GM23338 (cell line): ENCODE measurements at regions not wholly inside any gene's neighbourhood (a gene's known extent, or its start where the extent isn't known, plus 50 kb on each side); places are given as distances from the start of the nearest gene placed in this dataset.

Experiments used
- ATAC-seq: fragments of 200-7000 bp; cut with Tn5 transposase; 3 replicates; pipeline ENCODE4 v1.9.1; 2020
- DNase-seq: peaks from one replicate; pipeline ENCODE4 v3.0.0-alpha.2; 2015; ENCODE audit warnings: low spot score
- H2AFZ ChIP-seq: fragments of 200-600 bp; sonication (generic); 2 replicates; pipeline ENCODE4 v1.8.0; 2016; ENCODE audit warnings: antibody characterized with exemption, mild to moderate bottlenecking, moderate library complexity
- H3F3A ChIP-seq: fragments of 200-600 bp; sonication (generic); replicated peaks from 2 replicates; pipeline ENCODE4 v1.8.0; 2017; ENCODE audit warnings: antibody characterized with exemption, mixed run types, low read depth
- H3K27ac ChIP-seq: fragments of 200-600 bp; sonication (generic); 2 replicates; pipeline ENCODE4 v1.6.1; 2016; ENCODE audit warnings: low read depth
- H3K27me3 ChIP-seq: fragments of 200-600 bp; sonication (generic); 2 replicates; pipeline ENCODE4 v1.8.0; 2016; ENCODE audit warnings: mild to moderate bottlenecking, mixed run types, moderate library complexity; ENCODE audit not compliant: insufficient read depth
- H3K36me3 ChIP-seq: fragments of 200-600 bp; sonication (generic); 2 replicates; pipeline ENCODE4 v1.8.0; 2016; ENCODE audit warnings: mild to moderate bottlenecking; ENCODE audit not compliant: insufficient read depth
- H3K4me1 ChIP-seq: fragments of 200-600 bp; sonication (generic); 2 replicates; pipeline ENCODE4 v1.8.0; 2016; ENCODE audit warnings: mild to moderate bottlenecking, moderate library complexity; ENCODE audit not compliant: insufficient read depth
- H3K4me2 ChIP-seq: fragments of 200-600 bp; sonication (generic); 2 replicates; pipeline ENCODE4 v1.7.1; 2017; ENCODE audit warnings: mixed run types
- H3K4me3 ChIP-seq: fragments of 200-600 bp; sonication (generic); 2 replicates; pipeline ENCODE4 v1.6.1; 2016; ENCODE audit warnings: mixed run types
- H3K79me2 ChIP-seq: fragments of 200-600 bp; sonication (generic); replicated peaks from 2 replicates; pipeline ENCODE4 v1.8.0; 2017; ENCODE audit warnings: mild to moderate bottlenecking; ENCODE audit not compliant: insufficient read depth
- H3K9me2 ChIP-seq: fragments of 200-600 bp; sonication (generic); 2 replicates; pipeline ENCODE4 v1.8.0; 2017; ENCODE audit not compliant: insufficient read depth
- H4K20me1 ChIP-seq: fragments of 200-600 bp; sonication (generic); replicated peaks from 2 replicates; pipeline ENCODE4 v1.8.0; 2017; ENCODE audit warnings: mild to moderate bottlenecking; ENCODE audit not compliant: insufficient read depth
- H3K27ac Mint-ChIP-seq: 2 replicates; pipeline ENCODE4 v1.8.0; 2020; ENCODE audit warnings: inconsistent platforms, mild to moderate bottlenecking, moderate library complexity, mixed read lengths
- H3K27me3 Mint-ChIP-seq: 3 replicates; pipeline ENCODE4 v1.8.0; 2022; ENCODE audit warnings: low read depth, mild to moderate bottlenecking, moderate library complexity, mixed read lengths, inconsistent platforms; ENCODE audit not compliant: insufficient read depth, poor library complexity
- H3K36me3 Mint-ChIP-seq: 3 replicates; pipeline ENCODE4 v1.8.0; 2021; ENCODE audit warnings: low read depth, mild to moderate bottlenecking, inconsistent platforms, moderate library complexity, mixed read lengths
- H3K4me1 Mint-ChIP-seq: 3 replicates; pipeline ENCODE4 v1.8.0; 2020; ENCODE audit warnings: mild to moderate bottlenecking, inconsistent platforms, mixed read lengths
- H3K4me3 Mint-ChIP-seq: 3 replicates; pipeline ENCODE4 v1.8.0; 2021; ENCODE audit warnings: moderate library complexity, mild to moderate bottlenecking, inconsistent platforms, mixed read lengths
- H3K9me3 Mint-ChIP-seq: 3 replicates; pipeline ENCODE4 v1.8.0; 2020; ENCODE audit warnings: moderate library complexity, mild to moderate bottlenecking, inconsistent platforms, mixed read lengths
- CREB1 ChIP-seq: fragments of 250-450 bp; sonication (Bioruptor Pico); IDR thresholded peaks from 2 replicates; pipeline ENCODE4 v1.5.0; 2020; ENCODE audit warnings: low read depth, mild to moderate bottlenecking, moderate library complexity
- CTCF ChIP-seq, 2 experiments: fragments of 200-600 bp in 1 of 2; sonication (generic) in 1 of 2; conservative IDR thresholded peaks; 2 replicates each; pipeline versions ENCODE4 v1.5.1 to v1.6.1; 2016 to 2017; ENCODE audit warnings: antibody characterized with exemption in 2 of 2, low read depth in 2 of 2, mild to moderate bottlenecking in 2 of 2, moderate library complexity in 1 of 2
- ETS1 ChIP-seq: IDR thresholded peaks from 2 replicates; pipeline ENCODE4 v1.6.1; 2016; ENCODE audit warnings: antibody characterized with exemption
- EZH2 ChIP-seq: fragments of 200-600 bp; sonication (generic); IDR thresholded peaks from one replicate; pipeline ENCODE4 v1.8.0; 2017; ENCODE audit warnings: antibody characterized with exemption, mild to moderate bottlenecking, low read depth; ENCODE audit not compliant: unreplicated experiment
- EZH2phosphoT487 ChIP-seq: fragments of 200-600 bp; sonication (generic); IDR thresholded peaks from one replicate; pipeline ENCODE4 v1.8.1; 2018; ENCODE audit warnings: antibody characterized with exemption; ENCODE audit not compliant: unreplicated experiment
- JUNB ChIP-seq: IDR thresholded peaks from one replicate; pipeline ENCODE4 v1.6.1; 2016; ENCODE audit warnings: antibody characterized with exemption; ENCODE audit not compliant: unreplicated experiment
- NANOG ChIP-seq: IDR thresholded peaks from 2 replicates; pipeline ENCODE4 v1.6.1; 2016; ENCODE audit warnings: antibody characterized with exemption, borderline replicate concordance
- POLR2AphosphoS5 ChIP-seq: IDR thresholded peaks from 2 replicates; pipeline ENCODE4 v1.6.1; 2016; ENCODE audit warnings: antibody characterized with exemption, low read depth
- REST ChIP-seq: IDR thresholded peaks from one replicate; pipeline ENCODE4 v1.6.1; 2018; ENCODE audit warnings: antibody characterized with exemption; ENCODE audit not compliant: unreplicated experiment
- STAT1 ChIP-seq: IDR thresholded peaks from one replicate; pipeline ENCODE4 v1.6.1; 2016; ENCODE audit warnings: antibody characterized with exemption; ENCODE audit not compliant: unreplicated experiment
- ZNF114 ChIP-seq: fragments of 250-450 bp; sonication (Bioruptor Pico); IDR thresholded peaks from 2 replicates; pipeline ENCODE4 v1.5.0; 2020; ENCODE audit warnings: mild to moderate bottlenecking, moderate library complexity
- ZNF331 ChIP-seq: fragments of 250-450 bp; sonication (Bioruptor Pico); IDR thresholded peaks from 2 replicates; pipeline ENCODE4 v1.5.0; 2020; ENCODE audit warnings: low read depth, mild to moderate bottlenecking, moderate library complexity
- ZNF462 ChIP-seq: fragments of 250-450 bp; sonication (Bioruptor Pico); IDR thresholded peaks from 2 replicates; pipeline ENCODE4 v1.5.0; 2020; ENCODE audit warnings: mild to moderate bottlenecking, moderate library complexity

DNA sequence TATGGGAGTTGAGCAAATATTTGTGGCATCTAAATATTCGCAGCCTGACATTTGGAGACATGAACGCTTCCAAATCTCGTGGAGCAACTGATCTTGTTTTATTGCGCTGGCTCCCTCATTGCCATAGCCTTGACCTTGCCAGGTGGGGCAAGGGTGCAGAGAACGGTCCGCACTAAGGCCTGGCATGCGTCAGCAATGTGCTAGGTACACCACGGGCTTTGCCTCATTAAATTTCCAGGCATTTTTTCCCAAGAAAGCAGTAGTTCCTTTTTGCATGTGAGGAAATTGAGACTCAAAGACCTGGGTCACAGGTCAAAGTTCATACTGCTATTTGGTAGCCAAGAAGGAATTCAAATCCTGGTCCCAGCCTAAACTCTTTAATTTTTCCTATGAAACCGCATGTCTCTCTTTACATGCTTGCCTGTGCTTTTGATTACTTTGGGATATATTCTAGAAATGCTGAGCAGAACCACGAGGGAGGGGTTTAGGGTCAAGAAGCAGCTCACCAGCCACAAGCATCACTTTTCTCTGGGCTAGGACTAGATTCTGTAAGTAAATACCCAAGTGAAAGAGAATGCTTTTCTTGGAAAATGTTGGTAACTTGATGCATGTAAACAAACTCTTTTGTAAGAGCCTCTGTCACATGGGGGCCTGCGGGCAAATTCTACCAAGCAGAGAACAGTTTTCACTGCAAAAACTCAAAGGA, 891.6 kb downstream of the VRK1 start:
- H3K4me1 Mint-ChIP-seq, result peaks cover 13% of the 10 kb centered on the region
- Histone ChIP-seq H3K36me3 (no peaks in the 10 kb centered on the region; the same call in 1 of the 2 replicates), H2AFZ (peak overlapping the region; percentile 66; the same call in 1 of the 2 replicates), H3F3A (no peaks in the 10 kb centered on the region), H3K4me1 (peaks cover 11% of the 10 kb centered on the region), H4K20me1 (no peaks in the 10 kb centered on the region), H3K4me3 (no peak overlapping the region), H3K79me2 (no peaks in the 10 kb centered on the region), H3K4me2 (no peak overlapping the region), H3K9me2 (peaks cover 9% of the 10 kb centered on the region), H3K27ac (no peak overlapping the region), H3K27me3 (no peaks in the 10 kb centered on the region)
- H3K4me3 Mint-ChIP-seq, result no peak overlapping the region
- peaks cover 4% of the 10 kb centered on the region; the same call in 2 of the 3 replicates for H3K9me3 Mint-ChIP-seq
- TF ChIP-seq REST (no peak), ZNF462 (no peak), STAT1 (no peak), JUNB (no peak), POLR2AphosphoS5 (no peak), CTCF (conservative IDR thresholded peaks at IDR 0.05; ENCODE audit: low read depth in 2 of 2) (no peak), ETS1 (no peak), ZNF331 (CRISPR knock-in tag) (no peak), ZNF114 (no peak), NANOG (no peak), EZH2 (no peak), EZH2phosphoT487 (no peak), CREB1 (CRISPR knock-in tag) (no peak)
- H3K36me3 Mint-ChIP-seq, result peaks cover 3% of the 10 kb centered on the region
- H3K27me3 Mint-ChIP-seq, result peaks cover 4% of the 10 kb centered on the region
- ATAC-seq (no peak), DNase-seq (no peak)
- H3K27ac Mint-ChIP-seq, result no peak overlapping the region
